ENCODE measurements at regions not wholly inside any gene's neighbourhood (a gene's known extent, or its start where the extent isn't known, plus 50 kb on each side); places are given as distances from the start of the nearest gene placed in this dataset.

- no peak for DNase-seq
Observed at GRCh38 chr6:131510094-131510493, 62.9 kb upstream of the ARG1 start.

GRCh38 chr6:131510591-131510990, 62.4 kb upstream of the ARG1 start:
- no peak for DNase-seq

- DNase-seq, result peak; percentile 57
Observed at GRCh38 chr6:131519670-131520436, 53.2 kb upstream of the ARG1 start.

Measured in activated CD4-positive, alpha-beta T cell treated with anti-CD3 and anti-CD28 coated beads for 48 hours (primary cell).